ENCODE measurements at regions not wholly inside any gene's neighbourhood (a gene's known extent, or its start where the extent isn't known, plus 50 kb on each side); places are given as distances from the start of the nearest gene placed in this dataset.

- no peak for DNase-seq (ENCODE audit: low spot score in 2 of 2, unreplicated experiment in 2 of 2)
- peaks cover 3% of the 10 kb centered on the region for H3K4me1 Mint-ChIP-seq
- no peaks in the 10 kb centered on the region for H3K36me3 Mint-ChIP-seq
- no peaks in the 10 kb centered on the region for H3K27me3 Mint-ChIP-seq (ENCODE audit: low read depth)
- no peak overlapping the region for H3K4me3 Mint-ChIP-seq
- no peak for TF ChIP-seq CTCF (IDR thresholded peaks at IDR 0.05; ENCODE audit: unreplicated experiment)
- no peak overlapping the region for H3K27ac Mint-ChIP-seq
- H3K9me3 Mint-ChIP-seq = peaks cover 3% of the 10 kb centered on the region
Measured at GRCh38 chr12:11592484-11592883, 57.0 kb upstream of the ETV6 start.

DNA sequence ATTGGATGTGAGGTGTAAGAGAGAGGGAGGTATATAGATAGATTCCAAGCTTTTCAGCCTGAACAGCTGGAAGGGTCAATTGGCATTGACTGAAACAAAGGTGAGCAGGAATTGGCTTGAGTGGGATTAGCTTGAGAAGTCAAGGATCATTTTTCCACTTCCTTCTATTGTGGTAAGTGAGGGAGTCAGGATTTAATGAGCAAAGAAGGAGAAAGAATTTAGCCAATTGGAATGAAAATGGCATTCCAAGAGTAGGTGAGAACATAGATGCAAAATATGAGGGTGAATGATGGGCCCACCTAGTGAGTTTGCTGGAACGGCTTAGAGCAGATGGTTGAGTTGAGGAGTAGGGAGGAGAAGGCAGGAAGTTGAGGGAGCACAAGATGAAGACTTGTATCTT is 56.5 kb upstream of the ETV6 start:
- Mint-ChIP-seq H3K4me3 (no peak overlapping the region), H3K36me3 (no peaks in the 10 kb centered on the region), H3K4me1 (peaks cover 3% of the 10 kb centered on the region), H3K27me3 (ENCODE audit: low read depth) (no peaks in the 10 kb centered on the region), H3K9me3 (peaks cover 3% of the 10 kb centered on the region), H3K27ac (no peak overlapping the region)
- no peak for DNase-seq (ENCODE audit: low spot score in 2 of 2, unreplicated experiment in 2 of 2)
- TF ChIP-seq CTCF (IDR thresholded peaks at IDR 0.05; ENCODE audit: unreplicated experiment) = no peak

DNA sequence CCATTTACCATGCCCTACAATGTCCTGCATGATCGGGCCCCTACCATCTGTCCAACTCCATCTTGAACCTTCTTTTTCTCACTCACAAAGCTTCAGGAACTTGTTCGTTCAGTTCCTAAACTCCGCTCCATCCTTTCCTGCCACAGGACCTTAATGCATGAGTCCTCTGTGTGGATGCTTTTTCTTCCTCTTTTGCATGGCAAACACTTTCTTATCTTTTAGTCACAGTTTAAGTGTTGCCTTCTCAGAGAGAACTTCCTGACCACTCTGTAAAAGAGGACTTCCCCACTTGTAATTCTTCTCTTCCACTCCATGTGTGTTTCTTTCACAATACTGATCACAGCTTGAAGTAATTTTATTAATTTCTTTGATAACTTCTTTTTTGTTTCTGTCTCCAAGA is 54.4 kb upstream of the ETV6 start:
- H3K4me1 Mint-ChIP-seq = peaks cover 2% of the 10 kb centered on the region
- no peak overlapping the region for H3K4me3 Mint-ChIP-seq
- TF ChIP-seq CTCF (IDR thresholded peaks at IDR 0.05; ENCODE audit: unreplicated experiment) = no peak
- H3K27me3 Mint-ChIP-seq (ENCODE audit: low read depth) = no peaks in the 10 kb centered on the region
- no peak overlapping the region for H3K27ac Mint-ChIP-seq
- DNase-seq (ENCODE audit: low spot score in 2 of 2, unreplicated experiment in 2 of 2) = no peak
- H3K9me3 Mint-ChIP-seq = peaks cover 3% of the 10 kb centered on the region
- H3K36me3 Mint-ChIP-seq = no peaks in the 10 kb centered on the region

- no peak for DNase-seq (ENCODE audit: low spot score in 2 of 2, unreplicated experiment in 2 of 2)
- no peaks in the 10 kb centered on the region for H3K36me3 Mint-ChIP-seq
- no peak for TF ChIP-seq CTCF (IDR thresholded peaks at IDR 0.05; ENCODE audit: unreplicated experiment)
- H3K4me1 Mint-ChIP-seq = peaks cover 11% of the 10 kb centered on the region
- peaks cover 3% of the 10 kb centered on the region for H3K9me3 Mint-ChIP-seq
- no peaks in the 10 kb centered on the region for H3K27me3 Mint-ChIP-seq (ENCODE audit: low read depth)
- no peak overlapping the region for H3K27ac Mint-ChIP-seq
- H3K4me3 Mint-ChIP-seq = no peak overlapping the region
Measured at GRCh38 chr12:11596141-11596540, 53.3 kb upstream of the ETV6 start.

DNA sequence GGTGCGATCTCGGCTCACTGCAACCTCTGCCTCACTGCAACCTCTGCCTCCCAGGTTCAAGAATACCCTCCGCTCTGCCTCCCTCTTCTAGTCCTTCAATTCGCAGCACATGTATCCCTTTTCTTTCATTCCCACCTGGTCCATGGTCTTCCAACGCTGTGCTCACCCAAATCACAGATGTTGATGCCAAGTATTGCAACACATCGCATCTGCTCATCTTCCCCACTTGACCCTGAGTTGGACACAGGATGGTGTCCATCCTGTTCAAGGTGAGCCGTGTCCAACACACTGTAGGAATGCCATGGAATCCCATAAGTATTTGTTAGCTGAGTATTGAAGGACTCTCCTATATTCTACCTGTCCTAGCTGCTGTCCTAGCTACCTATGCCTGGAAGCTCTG is 50.6 kb upstream of the ETV6 start:
- Mint-ChIP-seq H3K9me3 (no peaks in the 10 kb centered on the region), H3K36me3 (no peaks in the 10 kb centered on the region), H3K4me3 (no peak overlapping the region), H3K27me3 (ENCODE audit: low read depth) (no peaks in the 10 kb centered on the region), H3K27ac (no peak overlapping the region), H3K4me1 (peaks cover 15% of the 10 kb centered on the region)
- no peak for TF ChIP-seq CTCF (IDR thresholded peaks at IDR 0.05; ENCODE audit: unreplicated experiment)
- DNase-seq (ENCODE audit: low spot score in 2 of 2, unreplicated experiment in 2 of 2) = no peak

Measured in mesothelial cell of epicardium (in vitro differentiated cells).